HCT116 (cell line): ENCODE measurements at regions not wholly inside any gene's neighbourhood (a gene's known extent, or its start where the extent isn't known, plus 50 kb on each side); places are given as distances from the start of the nearest gene placed in this dataset.

Experiments
- ATAC-seq: fragments of 200-7000 bp; cut with Tn5 transposase; 2 replicates; pipeline ENCODE4 v1.9.1; 2020; ENCODE audit warnings: mild to moderate bottlenecking, moderate library complexity
- BruUV-seq: library from RNA; stranded (reverse); fragments of 400-500 nt; replicated peaks from 2 replicates; lab custom pipeline; 2021; lab: Mats Ljungman, UMichigan
- CTCF ChIA-PET: fragments of 300-600 bp; sonication (Branson Sonifier 250); formaldehyde crosslinking; loops from one replicate; lab custom pipeline; 2021; ENCODE audit warnings: antibody characterized with exemption; lab: Charles Lee
- POLR2A ChIA-PET: fragments of 300-600, 350-600 bp; sonication (Branson Sonifier 250); formaldehyde crosslinking; loops from one replicate; lab custom pipeline; 2021; ENCODE audit warnings: antibody characterized with exemption; lab: Charles Lee
- RAD21 ChIA-PET, 2 experiments: fragments of 300-600 bp; sonication (Branson Sonifier 250); formaldehyde crosslinking; loops; one replicate each; lab custom pipeline; 2023; ENCODE audit warnings: low total read pairs in 2 of 2; ENCODE audit not compliant: uncharacterized antibody in 2 of 2, unreplicated experiment in 2 of 2, low non-redundant PET in 1 of 2; lab: Charles Lee
- DNase-seq: peaks from one replicate; pipeline ENCODE4 v3.0.0-alpha.2; 2010; ENCODE audit warnings: low read depth, low spot score
- H2AFZ ChIP-seq: fragments of 200-600 bp; shearing (Covaris generic), sonication (generic); 2 replicates; pipeline ENCODE4 v1.6.1; 2017; ENCODE audit warnings: low read depth, mixed run types, mixed read lengths, antibody characterized with exemption, low read length; ENCODE audit not compliant: poor library complexity, severe bottlenecking
- H3K27ac ChIP-seq: 2 replicates; pipeline ENCODE4 v1.5.1; 2012; ENCODE audit warnings: low read depth, low read length
- H3K27me3 ChIP-seq: fragments of 200-600 bp; sonication (generic); 2 replicates; pipeline ENCODE4 v1.6.1; 2016; ENCODE audit warnings: mixed run types, low read length, mixed read lengths; ENCODE audit not compliant: insufficient read depth
- H3K36me3 ChIP-seq, 2 experiments: fragments of 200-500 bp in 1 of 2; fragments of 200-600 bp in 1 of 2; sonication (Bioruptor generic) in 1 of 2; sonication (generic) in 1 of 2; 2 replicates each; pipeline versions ENCODE4 v1.5.1 to v1.6.1; 2014 to 2016; ENCODE audit warnings: low read length in 2 of 2, inconsistent platforms in 1 of 2, mixed read lengths in 1 of 2, mixed run types in 1 of 2; ENCODE audit not compliant: insufficient read depth in 2 of 2, control insufficient read depth in 1 of 2
- H3K4me1 ChIP-seq, 2 experiments: fragments of 200-600 bp in 1 of 2; sonication (generic) in 1 of 2; 2 replicates each; pipeline versions ENCODE4 v1.5.1 to v1.6.1; 2012 to 2017; ENCODE audit warnings: low read length in 2 of 2, inconsistent platforms in 1 of 2, mild to moderate bottlenecking in 1 of 2, mixed read lengths in 1 of 2, mixed run types in 1 of 2, moderate library complexity in 1 of 2; ENCODE audit not compliant: insufficient read depth in 2 of 2, control insufficient read depth in 1 of 2
- H3K4me2 ChIP-seq: fragments of 200-600 bp; sonication (generic); 2 replicates; pipeline ENCODE4 v1.6.1; 2017; ENCODE audit warnings: mixed run types, low read length, mixed read lengths
- H3K4me3 ChIP-seq, 2 experiments: fragments of 200-600 bp in 1 of 2; sonication (generic) in 1 of 2; replicated peaks in 1 of 2; 2 replicates each; pipeline ENCODE4 v1.5.1; 2011 to 2016; ENCODE audit warnings: low read length in 2 of 2, control low read depth in 1 of 2, low read depth in 1 of 2, mild to moderate bottlenecking in 1 of 2, mixed read lengths in 1 of 2, mixed run types in 1 of 2
- H3K79me2 ChIP-seq: fragments of 200-600 bp; sonication (generic); 2 replicates; pipeline ENCODE4 v1.6.1; 2017; ENCODE audit warnings: mild to moderate bottlenecking, mixed run types, low read length, moderate library complexity, mixed read lengths; ENCODE audit not compliant: insufficient read depth
- H3K9ac ChIP-seq: fragments of 200-600 bp; sonication (generic); 2 replicates; pipeline ENCODE4 v1.6.1; 2016; ENCODE audit warnings: low read length, mixed read lengths
- H3K9me2 ChIP-seq: fragments of 200-600 bp; sonication (generic), shearing (Covaris generic); 2 replicates; pipeline ENCODE4 v1.6.1; 2017; ENCODE audit warnings: mixed run types, mild to moderate bottlenecking, moderate library complexity; ENCODE audit not compliant: insufficient read depth
- H3K9me3 ChIP-seq, 2 experiments: fragments of 200-500 bp in 1 of 2; fragments of 200-600 bp in 1 of 2; sonication (Bioruptor generic) in 1 of 2; sonication (generic) in 1 of 2; 2 replicates each; pipeline ENCODE4 v1.6.1; 2014 to 2017; ENCODE audit warnings: low read length in 2 of 2, mixed read lengths in 2 of 2, inconsistent platforms in 1 of 2, low read depth in 1 of 2, mild to moderate bottlenecking in 1 of 2, mixed run types in 1 of 2, moderate library complexity in 1 of 2; ENCODE audit not compliant: control insufficient read depth in 1 of 2, insufficient read depth in 1 of 2
- H4K20me1 ChIP-seq: fragments of 200-600 bp; sonication (generic), shearing (Covaris generic); 2 replicates; pipeline ENCODE4 v1.6.1; 2017; ENCODE audit warnings: mixed run types, mild to moderate bottlenecking, moderate library complexity; ENCODE audit not compliant: insufficient read depth
- CBX3 ChIP-seq: IDR thresholded peaks from 2 replicates; pipeline ENCODE4 v1.6.1; 2012; ENCODE audit warnings: low read depth
- CEBPB ChIP-seq: IDR thresholded peaks from 2 replicates; pipeline ENCODE4 v1.6.1; 2012; ENCODE audit warnings: low read depth
- EZH2 ChIP-seq: fragments of 200-600 bp; sonication (generic); IDR thresholded peaks from 2 replicates; pipeline ENCODE4 v1.6.1; 2017; ENCODE audit warnings: antibody characterized with exemption, mixed run types
- EZH2phosphoT487 ChIP-seq: fragments of 200-600 bp; IDR thresholded peaks from 2 replicates; pipeline ENCODE4 v1.6.1; 2018; ENCODE audit warnings: antibody characterized with exemption, borderline replicate concordance
- JUND ChIP-seq: IDR thresholded peaks from 2 replicates; pipeline ENCODE4 v1.6.1; 2012
- POLR2A ChIP-seq: IDR thresholded peaks from 2 replicates; pipeline ENCODE4 v1.7.0; 2011; ENCODE audit warnings: borderline replicate concordance; ENCODE audit not compliant: insufficient read depth, insufficient read length; ENCODE audit errors: extremely low read depth
- REST ChIP-seq: IDR thresholded peaks from 2 replicates; pipeline ENCODE4 v1.6.1; 2012; ENCODE audit warnings: low read depth
- SIN3A ChIP-seq: IDR thresholded peaks from 2 replicates; pipeline ENCODE4 v1.6.1; 2012; ENCODE audit warnings: low read depth
- SP1 ChIP-seq: IDR thresholded peaks from 2 replicates; pipeline ENCODE4 v1.6.1; 2012; ENCODE audit warnings: low read depth
- intact Hi-C: fragments of 100-400 bp; cut with micrococcal nuclease; formaldehyde crosslinking; loops from 2 replicates; pipeline ENCODE4 v1.10.0; 2022
- TF ChIP-seq, protein P1 (sequence below): IDR thresholded peaks from 2 replicates; pipeline ENCODE4 v1.6.1; 2012

- Histone ChIP-seq H3K9me3 (no peaks in the 10 kb centered on the region), H3K36me3 (no peaks in the 10 kb centered on the region), H3K79me2 (no peaks in the 10 kb centered on the region), H3K9me2 (no peaks in the 10 kb centered on the region), H4K20me1 (no peaks in the 10 kb centered on the region), H3K4me2 (no peak overlapping the region), H3K9ac (no peak overlapping the region), H3K4me1 (no peaks in the 10 kb centered on the region), H3K27me3 (no peaks in the 10 kb centered on the region), H3K27ac (no peak overlapping the region), H3K4me3 (no peak overlapping the region), H2AFZ (no peak overlapping the region)
- DNase-seq, result no peak
- no peak for ATAC-seq
- ChIA-PET RAD21 (no interaction called here), POLR2A (no interaction called here), CTCF (no interaction called here)
- BruUV-seq, result no TSS peak
- intact Hi-C loops, result no loop called here
- no peak for TF ChIP-seq EZH2phosphoT487
- TF ChIP-seq SP1, result no peak
- TF ChIP-seq, protein P1, sequence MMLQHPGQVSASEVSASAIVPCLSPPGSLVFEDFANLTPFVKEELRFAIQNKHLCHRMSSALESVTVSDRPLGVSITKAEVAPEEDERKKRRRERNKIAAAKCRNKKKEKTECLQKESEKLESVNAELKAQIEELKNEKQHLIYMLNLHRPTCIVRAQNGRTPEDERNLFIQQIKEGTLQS, result no peak
- TF ChIP-seq SIN3A, result no peak
- TF ChIP-seq JUND, result no peak
- no peak for TF ChIP-seq POLR2A
- TF ChIP-seq CEBPB, result no peak
- TF ChIP-seq EZH2, result no peak
- no peak for TF ChIP-seq REST
- TF ChIP-seq CBX3, result no peak
These were observed 202.0 kb upstream of the SLC27A6 start for GRCh38 chr5:128763321-128763720.
